ENCODE measurements at regions not wholly inside any gene's neighbourhood (a gene's known extent, or its start where the extent isn't known, plus 50 kb on each side); places are given as distances from the start of the nearest gene placed in this dataset.

GRCh38 chr10:4373098-4373497 lies 452.9 kb upstream of the AKR1E2 start:
- H3K9me3 ChIP-seq (ENCODE audit: control insufficient read depth, low read length) = no peaks in the 10 kb centered on the region
- H3K4me1 ChIP-seq (ENCODE audit: control insufficient read depth, insufficient read depth, low read length) = no peaks in the 10 kb centered on the region
- H3K27me3 ChIP-seq (ENCODE audit: control insufficient read depth, insufficient read depth, low read length) = no peaks in the 10 kb centered on the region
- H3K4me3 ChIP-seq (ENCODE audit: low read length) = no peak overlapping the region
- no peak overlapping the region for H3K9ac ChIP-seq (ENCODE audit: low read length)
- no peaks in the 10 kb centered on the region for H3K36me3 ChIP-seq (ENCODE audit: control insufficient read depth, insufficient read depth, low read length)

GRCh38 chr10:4372601-4373000 lies 453.4 kb upstream of the AKR1E2 start:
- H3K27me3 ChIP-seq (ENCODE audit: control insufficient read depth, insufficient read depth, low read length) = no peaks in the 10 kb centered on the region

GRCh38 chr10:4371691-4372295 lies 454.2 kb upstream of the AKR1E2 start:
- no peaks in the 10 kb centered on the region for H3K36me3 ChIP-seq (ENCODE audit: control insufficient read depth, insufficient read depth, low read length)
- H3K4me1 ChIP-seq (ENCODE audit: control insufficient read depth, insufficient read depth, low read length) = no peaks in the 10 kb centered on the region
- H3K9me3 ChIP-seq (ENCODE audit: control insufficient read depth, low read length) = no peaks in the 10 kb centered on the region
- H3K27me3 ChIP-seq (ENCODE audit: control insufficient read depth, insufficient read depth, low read length) = no peaks in the 10 kb centered on the region
- no peak overlapping the region for H3K4me3 ChIP-seq (ENCODE audit: low read length)
- H3K9ac ChIP-seq (ENCODE audit: low read length) = no peak overlapping the region

More at GRCh38 chr10:4372601-4373000, 453.4 kb upstream of the AKR1E2 start:
- Histone ChIP-seq H3K9ac (ENCODE audit: low read length) (no peak overlapping the region), H3K4me1 (ENCODE audit: control insufficient read depth, insufficient read depth, low read length) (no peaks in the 10 kb centered on the region), H3K36me3 (ENCODE audit: control insufficient read depth, insufficient read depth, low read length) (no peaks in the 10 kb centered on the region), H3K4me3 (ENCODE audit: low read length) (no peak overlapping the region), H3K9me3 (ENCODE audit: control insufficient read depth, low read length) (no peaks in the 10 kb centered on the region)

- Histone ChIP-seq H3K4me1 (ENCODE audit: control insufficient read depth, insufficient read depth, low read length) (no peaks in the 10 kb centered on the region), H3K4me3 (ENCODE audit: low read length) (no peak overlapping the region), H3K9ac (ENCODE audit: low read length) (no peak overlapping the region), H3K9me3 (ENCODE audit: control insufficient read depth, low read length) (no peaks in the 10 kb centered on the region), H3K36me3 (ENCODE audit: control insufficient read depth, insufficient read depth, low read length) (no peaks in the 10 kb centered on the region), H3K27me3 (ENCODE audit: control insufficient read depth, insufficient read depth, low read length) (no peaks in the 10 kb centered on the region)
Observed at GRCh38 chr10:4370376-4370775, 455.6 kb upstream of the AKR1E2 start.

- Histone ChIP-seq H3K9ac (ENCODE audit: low read length) (no peak overlapping the region), H3K27me3 (ENCODE audit: control insufficient read depth, insufficient read depth, low read length) (no peaks in the 10 kb centered on the region), H3K9me3 (ENCODE audit: control insufficient read depth, low read length) (no peaks in the 10 kb centered on the region), H3K4me3 (ENCODE audit: low read length) (no peak overlapping the region), H3K36me3 (ENCODE audit: control insufficient read depth, insufficient read depth, low read length) (no peaks in the 10 kb centered on the region), H3K4me1 (ENCODE audit: control insufficient read depth, insufficient read depth, low read length) (no peaks in the 10 kb centered on the region)
Observed at GRCh38 chr10:4361581-4361980, 464.4 kb upstream of the AKR1E2 start.

GRCh38 chr10:4359003-4359402 lies 467.0 kb upstream of the AKR1E2 start:
- H3K36me3 ChIP-seq (ENCODE audit: control insufficient read depth, insufficient read depth, low read length) = no peaks in the 10 kb centered on the region
- no peak overlapping the region for H3K9ac ChIP-seq (ENCODE audit: low read length)
- H3K9me3 ChIP-seq (ENCODE audit: control insufficient read depth, low read length) = no peaks in the 10 kb centered on the region
- no peaks in the 10 kb centered on the region for H3K4me1 ChIP-seq (ENCODE audit: control insufficient read depth, insufficient read depth, low read length)
- no peaks in the 10 kb centered on the region for H3K27me3 ChIP-seq (ENCODE audit: control insufficient read depth, insufficient read depth, low read length)
- no peak overlapping the region for H3K4me3 ChIP-seq (ENCODE audit: low read length)

- Histone ChIP-seq H3K4me3 (ENCODE audit: low read length) (no peak overlapping the region), H3K4me1 (ENCODE audit: control insufficient read depth, insufficient read depth, low read length) (no peaks in the 10 kb centered on the region), H3K27me3 (ENCODE audit: control insufficient read depth, insufficient read depth, low read length) (no peaks in the 10 kb centered on the region), H3K9me3 (ENCODE audit: control insufficient read depth, low read length) (no peaks in the 10 kb centered on the region), H3K9ac (ENCODE audit: low read length) (no peak overlapping the region), H3K36me3 (ENCODE audit: control insufficient read depth, insufficient read depth, low read length) (no peaks in the 10 kb centered on the region)
Observed at GRCh38 chr10:4357911-4358310, 468.1 kb upstream of the AKR1E2 start.

- Histone ChIP-seq H3K9ac (ENCODE audit: low read length) (no peak overlapping the region), H3K4me3 (ENCODE audit: low read length) (no peak overlapping the region), H3K27me3 (ENCODE audit: control insufficient read depth, insufficient read depth, low read length) (no peaks in the 10 kb centered on the region), H3K9me3 (ENCODE audit: control insufficient read depth, low read length) (no peaks in the 10 kb centered on the region), H3K36me3 (ENCODE audit: control insufficient read depth, insufficient read depth, low read length) (no peaks in the 10 kb centered on the region), H3K4me1 (ENCODE audit: control insufficient read depth, insufficient read depth, low read length) (no peaks in the 10 kb centered on the region)
Observed at GRCh38 chr10:4355350-4355749, 470.7 kb upstream of the AKR1E2 start.

GRCh38 chr10:4354382-4354812 lies 471.6 kb upstream of the AKR1E2 start:
- H3K9me3 ChIP-seq (ENCODE audit: control insufficient read depth, low read length) = no peaks in the 10 kb centered on the region
- H3K27me3 ChIP-seq (ENCODE audit: control insufficient read depth, insufficient read depth, low read length) = no peaks in the 10 kb centered on the region
- no peak overlapping the region for H3K9ac ChIP-seq (ENCODE audit: low read length)
- no peak overlapping the region for H3K4me3 ChIP-seq (ENCODE audit: low read length)
- no peaks in the 10 kb centered on the region for H3K4me1 ChIP-seq (ENCODE audit: control insufficient read depth, insufficient read depth, low read length)
- H3K36me3 ChIP-seq (ENCODE audit: control insufficient read depth, insufficient read depth, low read length) = no peaks in the 10 kb centered on the region

GRCh38 chr10:4353964-4354363 lies 472.0 kb upstream of the AKR1E2 start:
- no peak overlapping the region for H3K4me3 ChIP-seq (ENCODE audit: low read length)
- H3K9ac ChIP-seq (ENCODE audit: low read length) = no peak overlapping the region
- no peaks in the 10 kb centered on the region for H3K27me3 ChIP-seq (ENCODE audit: control insufficient read depth, insufficient read depth, low read length)
- no peaks in the 10 kb centered on the region for H3K4me1 ChIP-seq (ENCODE audit: control insufficient read depth, insufficient read depth, low read length)
- H3K9me3 ChIP-seq (ENCODE audit: control insufficient read depth, low read length) = no peaks in the 10 kb centered on the region
- no peaks in the 10 kb centered on the region for H3K36me3 ChIP-seq (ENCODE audit: control insufficient read depth, insufficient read depth, low read length)

GRCh38 chr10:4353059-4353655 lies 472.9 kb upstream of the AKR1E2 start:
- Histone ChIP-seq H3K9me3 (ENCODE audit: control insufficient read depth, low read length) (no peaks in the 10 kb centered on the region), H3K4me3 (ENCODE audit: low read length) (no peak overlapping the region), H3K27me3 (ENCODE audit: control insufficient read depth, insufficient read depth, low read length) (no peaks in the 10 kb centered on the region), H3K36me3 (ENCODE audit: control insufficient read depth, insufficient read depth, low read length) (no peaks in the 10 kb centered on the region), H3K9ac (ENCODE audit: low read length) (no peak overlapping the region), H3K4me1 (ENCODE audit: control insufficient read depth, insufficient read depth, low read length) (no peaks in the 10 kb centered on the region)

GRCh38 chr10:4352414-4352961 lies 473.5 kb upstream of the AKR1E2 start:
- H3K9ac ChIP-seq (ENCODE audit: low read length) = no peak overlapping the region
- H3K4me3 ChIP-seq (ENCODE audit: low read length) = no peak overlapping the region
- no peaks in the 10 kb centered on the region for H3K36me3 ChIP-seq (ENCODE audit: control insufficient read depth, insufficient read depth, low read length)
- no peaks in the 10 kb centered on the region for H3K27me3 ChIP-seq (ENCODE audit: control insufficient read depth, insufficient read depth, low read length)
- H3K4me1 ChIP-seq (ENCODE audit: control insufficient read depth, insufficient read depth, low read length) = no peaks in the 10 kb centered on the region
- no peaks in the 10 kb centered on the region for H3K9me3 ChIP-seq (ENCODE audit: control insufficient read depth, low read length)
